Right lobe of liver (tissue), 4 donors: ENCODE measurements at regions not wholly inside any gene's neighbourhood (a gene's known extent, or its start where the extent isn't known, plus 50 kb on each side); places are given as distances from the start of the nearest gene placed in this dataset.

Experiments
- POLR2A ChIP-seq: fragments of 450-650 bp; IDR thresholded peaks from one replicate; pipeline ENCODE4 v1.6.1; 2017; ENCODE audit warnings: antibody characterized with exemption, mild to moderate bottlenecking
- TF ChIP-seq, protein P1 (sequence below), 4 donors: fragments of 200-600 bp in 3 of 4; fragments of 450-650 bp in 1 of 4; IDR thresholded peaks; one replicate each; pipeline versions ENCODE4 v1.5.1 to v1.8.0; 2016 to 2022; ENCODE audit warnings: antibody characterized with exemption in 4 of 4, mild to moderate bottlenecking in 2 of 4
- donor health status: DM: no; HTN: no; CAD: no.
- donor health status: DM: no; HTN: no; CAD: no.
- donor health status: DM: no; HTN: yes; CAD: no.

DNA sequence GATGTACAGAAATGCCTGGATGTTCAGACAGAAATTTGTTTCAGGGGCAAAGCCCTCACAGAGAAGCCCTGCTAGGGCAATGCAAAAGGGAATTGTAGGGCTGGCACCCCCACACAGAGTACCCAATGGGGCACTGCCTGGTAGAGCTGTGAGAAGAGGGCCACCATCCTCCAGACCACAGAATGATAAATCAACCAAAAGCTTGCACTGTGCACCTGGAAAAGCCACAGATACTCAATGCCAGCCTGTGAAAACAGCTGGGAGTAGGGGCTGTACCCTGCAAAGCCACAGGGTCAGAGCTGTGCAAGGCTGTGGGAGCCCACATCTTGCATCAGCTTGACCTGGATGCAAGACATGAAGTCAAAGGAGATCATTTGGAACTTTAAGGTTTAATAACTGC lies 477.9 kb upstream of the NECTIN3 start:
- TF ChIP-seq, protein P1, sequence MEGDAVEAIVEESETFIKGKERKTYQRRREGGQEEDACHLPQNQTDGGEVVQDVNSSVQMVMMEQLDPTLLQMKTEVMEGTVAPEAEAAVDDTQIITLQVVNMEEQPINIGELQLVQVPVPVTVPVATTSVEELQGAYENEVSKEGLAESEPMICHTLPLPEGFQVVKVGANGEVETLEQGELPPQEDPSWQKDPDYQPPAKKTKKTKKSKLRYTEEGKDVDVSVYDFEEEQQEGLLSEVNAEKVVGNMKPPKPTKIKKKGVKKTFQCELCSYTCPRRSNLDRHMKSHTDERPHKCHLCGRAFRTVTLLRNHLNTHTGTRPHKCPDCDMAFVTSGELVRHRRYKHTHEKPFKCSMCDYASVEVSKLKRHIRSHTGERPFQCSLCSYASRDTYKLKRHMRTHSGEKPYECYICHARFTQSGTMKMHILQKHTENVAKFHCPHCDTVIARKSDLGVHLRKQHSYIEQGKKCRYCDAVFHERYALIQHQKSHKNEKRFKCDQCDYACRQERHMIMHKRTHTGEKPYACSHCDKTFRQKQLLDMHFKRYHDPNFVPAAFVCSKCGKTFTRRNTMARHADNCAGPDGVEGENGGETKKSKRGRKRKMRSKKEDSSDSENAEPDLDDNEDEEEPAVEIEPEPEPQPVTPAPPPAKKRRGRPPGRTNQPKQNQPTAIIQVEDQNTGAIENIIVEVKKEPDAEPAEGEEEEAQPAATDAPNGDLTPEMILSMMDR (IDR thresholded peaks at IDR 0.05), result no peak
- TF ChIP-seq POLR2A, result no peak
